ENCODE measurements at regions not wholly inside any gene's neighbourhood (a gene's known extent, or its start where the extent isn't known, plus 50 kb on each side); places are given as distances from the start of the nearest gene placed in this dataset.

- no peak overlapping the region for H2AFZ ChIP-seq
- no peaks in the 10 kb centered on the region for H3K36me3 ChIP-seq (replicated peaks; ENCODE audit: insufficient read depth, low read depth)
- H3K4me3 ChIP-seq = no peak overlapping the region
- TF ChIP-seq, protein P1, sequence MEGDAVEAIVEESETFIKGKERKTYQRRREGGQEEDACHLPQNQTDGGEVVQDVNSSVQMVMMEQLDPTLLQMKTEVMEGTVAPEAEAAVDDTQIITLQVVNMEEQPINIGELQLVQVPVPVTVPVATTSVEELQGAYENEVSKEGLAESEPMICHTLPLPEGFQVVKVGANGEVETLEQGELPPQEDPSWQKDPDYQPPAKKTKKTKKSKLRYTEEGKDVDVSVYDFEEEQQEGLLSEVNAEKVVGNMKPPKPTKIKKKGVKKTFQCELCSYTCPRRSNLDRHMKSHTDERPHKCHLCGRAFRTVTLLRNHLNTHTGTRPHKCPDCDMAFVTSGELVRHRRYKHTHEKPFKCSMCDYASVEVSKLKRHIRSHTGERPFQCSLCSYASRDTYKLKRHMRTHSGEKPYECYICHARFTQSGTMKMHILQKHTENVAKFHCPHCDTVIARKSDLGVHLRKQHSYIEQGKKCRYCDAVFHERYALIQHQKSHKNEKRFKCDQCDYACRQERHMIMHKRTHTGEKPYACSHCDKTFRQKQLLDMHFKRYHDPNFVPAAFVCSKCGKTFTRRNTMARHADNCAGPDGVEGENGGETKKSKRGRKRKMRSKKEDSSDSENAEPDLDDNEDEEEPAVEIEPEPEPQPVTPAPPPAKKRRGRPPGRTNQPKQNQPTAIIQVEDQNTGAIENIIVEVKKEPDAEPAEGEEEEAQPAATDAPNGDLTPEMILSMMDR (IDR thresholded peaks at IDR 0.05; ENCODE audit: poor library complexity) = no peak
- TF ChIP-seq EZH2 (IDR thresholded peaks at IDR 0.05; ENCODE audit: borderline replicate concordance) = no peak
- no peak for TF ChIP-seq EZH2phosphoT487 (IDR thresholded peaks at IDR 0.05; ENCODE audit: low read depth, severe bottlenecking, unreplicated experiment)
- H3K27ac ChIP-seq = no peak overlapping the region
- no peaks in the 10 kb centered on the region for H3K27me3 ChIP-seq
- no peaks in the 10 kb centered on the region for H3K79me2 ChIP-seq
- no peak overlapping the region for H3K4me2 ChIP-seq
- 96% methylated on average over 28 of the region's 28 CpGs for WGBS (ENCODE audit: low lambda C conversion rate, missing lambda C conversion rate)
- H4K20me1 ChIP-seq (ENCODE audit: insufficient read depth, poor library complexity, severe bottlenecking) = no peaks in the 10 kb centered on the region
- DNase-seq (ENCODE audit: low spot score) = no peak
- no peaks in the 10 kb centered on the region for H3K9me2 ChIP-seq (replicated peaks; ENCODE audit: insufficient read depth)
- H3K4me1 ChIP-seq (ENCODE audit: insufficient read depth) = no peaks in the 10 kb centered on the region
- H3K9me3 ChIP-seq (ENCODE audit: low read depth) = no peaks in the 10 kb centered on the region
These were observed 64.7 kb upstream of the LARP1 start for GRCh38 chr5:154690488-154690887.

DNA sequence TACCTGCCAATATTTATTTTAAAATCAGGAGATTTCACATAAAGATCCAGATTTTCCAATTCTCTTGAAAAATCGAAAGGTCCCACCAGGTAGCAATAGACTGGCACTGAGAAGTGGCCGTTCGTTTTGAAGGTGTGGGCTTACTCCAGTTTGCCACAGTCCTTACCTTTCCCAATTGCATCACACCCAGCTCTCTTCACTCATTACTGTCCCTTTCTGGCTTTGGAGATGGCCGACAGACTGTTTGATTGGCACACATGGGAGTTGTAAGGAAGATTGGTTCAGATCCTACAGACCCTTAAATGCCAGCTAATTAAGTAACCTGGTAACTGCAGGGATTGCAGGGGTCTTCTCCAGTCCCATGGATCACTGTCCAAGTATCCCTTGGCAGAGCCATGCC, 68.7 kb upstream of the LARP1 start:
- Histone ChIP-seq H3K27ac (no peak overlapping the region), H3K4me1 (ENCODE audit: insufficient read depth) (peaks cover 12% of the 10 kb centered on the region), H3K9me3 (ENCODE audit: low read depth) (no peaks in the 10 kb centered on the region), H4K20me1 (ENCODE audit: insufficient read depth, poor library complexity, severe bottlenecking) (no peaks in the 10 kb centered on the region), H2AFZ (no peak overlapping the region), H3K79me2 (peaks cover 6% of the 10 kb centered on the region), H3K36me3 (replicated peaks; ENCODE audit: insufficient read depth, low read depth) (no peaks in the 10 kb centered on the region), H3K4me2 (no peak overlapping the region), H3K9me2 (replicated peaks; ENCODE audit: insufficient read depth) (no peaks in the 10 kb centered on the region), H3K4me3 (no peak overlapping the region), H3K27me3 (no peaks in the 10 kb centered on the region)
- TF ChIP-seq EZH2 (IDR thresholded peaks at IDR 0.05; ENCODE audit: borderline replicate concordance) (no peak), EZH2phosphoT487 (IDR thresholded peaks at IDR 0.05; ENCODE audit: low read depth, severe bottlenecking, unreplicated experiment) (no peak)
- TF ChIP-seq, protein P1 (IDR thresholded peaks at IDR 0.05; ENCODE audit: poor library complexity) = no peak
- WGBS (ENCODE audit: low lambda C conversion rate, missing lambda C conversion rate) = 95% methylated on average over 4 of the region's 4 CpGs
- no peak for DNase-seq (ENCODE audit: low spot score)

- no peaks in the 10 kb centered on the region for H4K20me1 ChIP-seq (ENCODE audit: insufficient read depth, poor library complexity, severe bottlenecking)
- WGBS (ENCODE audit: low lambda C conversion rate, missing lambda C conversion rate) = 19% methylated on average over 16 of the region's 16 CpGs
- H2AFZ ChIP-seq = peak overlapping the region; percentile 54
- no peaks in the 10 kb centered on the region for H3K36me3 ChIP-seq (replicated peaks; ENCODE audit: insufficient read depth, low read depth)
- H3K9me3 ChIP-seq (ENCODE audit: low read depth) = no peaks in the 10 kb centered on the region
- H3K4me1 ChIP-seq (ENCODE audit: insufficient read depth) = peaks cover 12% of the 10 kb centered on the region
- peaks cover 6% of the 10 kb centered on the region for H3K79me2 ChIP-seq
- H3K27me3 ChIP-seq = no peaks in the 10 kb centered on the region
- no peak overlapping the region for H3K4me3 ChIP-seq
- DNase-seq (ENCODE audit: low spot score) = no peak
- H3K27ac ChIP-seq = peak overlapping the region; percentile 81
- no peak for TF ChIP-seq EZH2 (IDR thresholded peaks at IDR 0.05; ENCODE audit: borderline replicate concordance)
- TF ChIP-seq EZH2phosphoT487 (IDR thresholded peaks at IDR 0.05; ENCODE audit: low read depth, severe bottlenecking, unreplicated experiment) = no peak
- TF ChIP-seq, protein P1 (IDR thresholded peaks at IDR 0.05; ENCODE audit: poor library complexity) = no peak
- no peaks in the 10 kb centered on the region for H3K9me2 ChIP-seq (replicated peaks; ENCODE audit: insufficient read depth)
- H3K4me2 ChIP-seq = peak overlapping the region; percentile 76
These were observed 71.9 kb upstream of the LARP1 start for GRCh38 chr5:154683101-154683880.

Measured in hepatocyte (in vitro differentiated cells).